RWPE2 (cell line): ENCODE measurements at regions not wholly inside any gene's neighbourhood (a gene's known extent, or its start where the extent isn't known, plus 50 kb on each side); places are given as distances from the start of the nearest gene placed in this dataset.
"Not testable (repeated sequence)": the region's sequence is repeated elsewhere in the genome, so short reads cannot be mapped to it uniquely, and the experiment has no call there.

Source experiments
- ATAC-seq: fragments of 200-7000 bp; cut with Tn5 transposase; 3 replicates; pipeline ENCODE4 v1.9.1; 2021; ENCODE audit warnings: low read depth
- DNase-seq: peaks from one replicate; pipeline ENCODE4 v3.0.0-alpha.2; 2020; ENCODE audit warnings: low spot score
- H3K27ac ChIP-seq: fragments of 450-650 bp; 2 replicates; pipeline ENCODE4 v1.5.1; 2017; ENCODE audit warnings: mild to moderate bottlenecking; ENCODE audit not compliant: poor library complexity, severe bottlenecking
- H3K27me3 ChIP-seq: fragments of 250-450 bp; sonication (Bioruptor Pico); 2 replicates; pipeline ENCODE4 v1.5.1; 2021; ENCODE audit warnings: mild to moderate bottlenecking, moderate library complexity; ENCODE audit not compliant: insufficient read depth, poor library complexity, severe bottlenecking
- H3K36me3 ChIP-seq: fragments of 250-450 bp; sonication (Bioruptor Pico); 2 replicates; pipeline ENCODE4 v1.5.1; 2020; ENCODE audit warnings: low read depth, mild to moderate bottlenecking, moderate library complexity
- H3K4me1 ChIP-seq: fragments of 250-450 bp; sonication (Bioruptor Pico); 2 replicates; pipeline ENCODE4 v1.5.1; 2021; ENCODE audit warnings: mild to moderate bottlenecking, moderate library complexity; ENCODE audit not compliant: insufficient read depth, poor library complexity, severe bottlenecking
- H3K4me3 ChIP-seq: fragments of 250-450 bp; sonication (Bioruptor Pico); 2 replicates; pipeline ENCODE4 v1.5.1; 2021; ENCODE audit warnings: mild to moderate bottlenecking, moderate library complexity; ENCODE audit not compliant: severe bottlenecking
- H3K9me3 ChIP-seq: fragments of 250-450 bp; sonication (Bioruptor Pico); 2 replicates; pipeline ENCODE4 v1.5.1; 2021; ENCODE audit warnings: mild to moderate bottlenecking, moderate library complexity; ENCODE audit not compliant: severe bottlenecking

GRCh38 chrY:22612772-22613171 lies 209.6 kb downstream of the RBMY1J start:
- H3K4me1 ChIP-seq, H3K27ac ChIP-seq, H3K9me3 ChIP-seq, H3K27me3 ChIP-seq, DNase-seq, H3K4me3 ChIP-seq, H3K36me3 ChIP-seq: not testable (repeated sequence)
- peak; percentile 44; the same call in 1 of the 3 replicates for ATAC-seq
